GM23338 (cell line): ENCODE measurements at regions not wholly inside any gene's neighbourhood (a gene's known extent, or its start where the extent isn't known, plus 50 kb on each side); places are given as distances from the start of the nearest gene placed in this dataset.

Experiments used
- CTCF ChIP-seq, 2 experiments: fragments of 200-600 bp in 1 of 2; sonication (generic) in 1 of 2; conservative IDR thresholded peaks; 2 replicates each; pipeline versions ENCODE4 v1.5.1 to v1.6.1; 2016 to 2017; ENCODE audit warnings: antibody characterized with exemption in 2 of 2, low read depth in 2 of 2, mild to moderate bottlenecking in 2 of 2, moderate library complexity in 1 of 2
- POLR2AphosphoS5 ChIP-seq: IDR thresholded peaks from 2 replicates; pipeline ENCODE4 v1.6.1; 2016; ENCODE audit warnings: antibody characterized with exemption, low read depth
- ZNF331 ChIP-seq: fragments of 250-450 bp; sonication (Bioruptor Pico); IDR thresholded peaks from 2 replicates; pipeline ENCODE4 v1.5.0; 2020; ENCODE audit warnings: low read depth, mild to moderate bottlenecking, moderate library complexity

GRCh38 chr2:21535826-21536225 lies 412.1 kb downstream of the TDRD15 start:
- TF ChIP-seq POLR2AphosphoS5 = no peak
- TF ChIP-seq ZNF331 (CRISPR knock-in tag) = no peak
- TF ChIP-seq CTCF (conservative IDR thresholded peaks at IDR 0.05; ENCODE audit: low read depth in 2 of 2) = no peak
